H9 (cell line): ENCODE measurements at regions not wholly inside any gene's neighbourhood (a gene's known extent, or its start where the extent isn't known, plus 50 kb on each side); places are given as distances from the start of the nearest gene placed in this dataset.

ENCODE experiments used
- DNase-seq: peaks from one replicate; pipeline ENCODE4 v3.0.0-alpha.2; 2017
- H2AFZ ChIP-seq: one replicate; pipeline ENCODE4 v1.6.1; 2013; ENCODE audit warnings: mild to moderate bottlenecking, low read length, control low read depth, moderate library complexity
- H2AK5ac ChIP-seq: 2 replicates; pipeline ENCODE4 v1.6.1; 2013; ENCODE audit warnings: low read length, control low read depth, mixed read lengths; ENCODE audit not compliant: insufficient read length
- H2BK120ac ChIP-seq: one replicate; pipeline ENCODE4 v1.6.1; 2013; ENCODE audit warnings: low read depth, mild to moderate bottlenecking, low read length, control low read depth, inconsistent platforms; ENCODE audit not compliant: poor library complexity, severe bottlenecking
- H2BK12ac ChIP-seq: 2 replicates; pipeline ENCODE4 v1.6.1; 2013; ENCODE audit warnings: low read length, control low read depth, mixed read lengths, low read depth; ENCODE audit not compliant: insufficient read length
- H2BK15ac ChIP-seq: 2 replicates; pipeline ENCODE4 v1.6.1; 2013; ENCODE audit warnings: low read depth, low read length, control low read depth
- H2BK20ac ChIP-seq: one replicate; pipeline ENCODE4 v1.6.1; 2013; ENCODE audit warnings: low read depth, mild to moderate bottlenecking, low read length, control low read depth, inconsistent platforms; ENCODE audit not compliant: poor library complexity, severe bottlenecking
- H2BK5ac ChIP-seq: 2 replicates; pipeline ENCODE4 v1.6.1; 2013; ENCODE audit warnings: low read length, control low read depth, mixed read lengths; ENCODE audit not compliant: insufficient read length
- H3K14ac ChIP-seq: 2 replicates; pipeline ENCODE4 v1.6.1; 2013; ENCODE audit warnings: low read length, control low read depth; ENCODE audit not compliant: insufficient read depth
- H3K18ac ChIP-seq: 2 replicates; pipeline ENCODE4 v1.6.1; 2013; ENCODE audit warnings: low read depth, mild to moderate bottlenecking, mixed read lengths, low read length, control low read depth; ENCODE audit not compliant: insufficient read length
- H3K23ac ChIP-seq: 2 replicates; pipeline ENCODE4 v1.6.1; 2013; ENCODE audit warnings: low read length, control low read depth, mixed read lengths, low read depth; ENCODE audit not compliant: insufficient read length
- H3K23me2 ChIP-seq: 2 replicates; pipeline ENCODE4 v1.6.1; 2013; ENCODE audit warnings: low read depth, mild to moderate bottlenecking, mixed read lengths, low read length, control low read depth; ENCODE audit not compliant: insufficient read length, poor library complexity, severe bottlenecking
- H3K27ac ChIP-seq: 2 replicates; pipeline ENCODE4 v1.5.1; 2013; ENCODE audit warnings: low read length, control low read depth, mixed read lengths, low read depth; ENCODE audit not compliant: insufficient read length
- H3K27me3 ChIP-seq: 2 replicates; pipeline ENCODE4 v1.6.1; 2013; ENCODE audit warnings: low read length, control low read depth, inconsistent platforms; ENCODE audit not compliant: insufficient read depth
- H3K4ac ChIP-seq: 2 replicates; pipeline ENCODE4 v1.6.1; 2013; ENCODE audit warnings: low read depth, mild to moderate bottlenecking, control low read depth, inconsistent platforms, low read length, moderate library complexity
- H3K4me1 ChIP-seq: 2 replicates; pipeline ENCODE4 v1.6.1; 2013; ENCODE audit warnings: low read length, control low read depth, inconsistent platforms; ENCODE audit not compliant: insufficient read depth
- H3K4me2 ChIP-seq: 2 replicates; pipeline ENCODE4 v1.6.1; 2013; ENCODE audit warnings: low read length, control low read depth, mixed read lengths; ENCODE audit not compliant: insufficient read length, insufficient read depth
- H3K56ac ChIP-seq: 2 replicates; pipeline ENCODE4 v1.6.1; 2013; ENCODE audit warnings: low read depth, mild to moderate bottlenecking, mixed read lengths, low read length, control low read depth; ENCODE audit not compliant: insufficient read length
- H3K79me1 ChIP-seq: 2 replicates; pipeline ENCODE4 v1.6.1; 2013; ENCODE audit warnings: low read depth, mild to moderate bottlenecking, moderate library complexity, low read length, control low read depth, inconsistent platforms; ENCODE audit not compliant: insufficient read depth, poor library complexity, severe bottlenecking
- H3K79me2 ChIP-seq: 2 replicates; pipeline ENCODE4 v1.6.1; 2013; ENCODE audit warnings: low read length, control low read depth, inconsistent platforms; ENCODE audit not compliant: insufficient read depth
- H3K9ac ChIP-seq: 2 replicates; pipeline ENCODE4 v1.6.1; 2013; ENCODE audit warnings: low read length, control low read depth, mixed read lengths; ENCODE audit not compliant: insufficient read length; ENCODE audit errors: extremely low read depth
- H3K9me3 ChIP-seq: one replicate; pipeline ENCODE4 v1.6.1; 2013; ENCODE audit warnings: low read depth, low read length, inconsistent platforms; ENCODE audit not compliant: control insufficient read depth
- H3T11ph ChIP-seq: one replicate; pipeline ENCODE4 v1.6.1; 2013; ENCODE audit warnings: mild to moderate bottlenecking, low read length, control low read depth, inconsistent platforms
- H4K20me1 ChIP-seq: one replicate; pipeline ENCODE4 v1.6.1; 2013; ENCODE audit not compliant: control insufficient read depth, insufficient read length, insufficient read depth
- H4K5ac ChIP-seq: 2 replicates; pipeline ENCODE4 v1.6.1; 2013; ENCODE audit warnings: low read depth, mild to moderate bottlenecking, mixed read lengths, low read length, control low read depth; ENCODE audit not compliant: insufficient read length
- H4K8ac ChIP-seq: replicated peaks from 2 replicates; pipeline ENCODE4 v1.6.1; 2013; ENCODE audit warnings: low read length, control low read depth, mixed read lengths, low read depth; ENCODE audit not compliant: insufficient read length
- H4K91ac ChIP-seq: 2 replicates; pipeline ENCODE4 v1.6.1; 2013; ENCODE audit warnings: low read depth, mild to moderate bottlenecking, moderate library complexity, mixed read lengths, low read length, control low read depth; ENCODE audit not compliant: insufficient read length
- H3K27ac Mint-ChIP-seq, 3 experiments: 2 replicates in 2 of 3; 3 replicates in 1 of 3; pipeline ENCODE4 v1.8.0; 2020 to 2021; ENCODE audit warnings: mixed read lengths in 3 of 3, mild to moderate bottlenecking in 1 of 3, moderate library complexity in 1 of 3
- H3K27me3 Mint-ChIP-seq: 2 replicates; pipeline ENCODE4 v1.8.0; 2021; ENCODE audit warnings: low read depth, mild to moderate bottlenecking, moderate library complexity, mixed read lengths
- H3K36me3 Mint-ChIP-seq, 3 experiments: 2 replicates in 2 of 3; 3 replicates in 1 of 3; pipeline ENCODE4 v1.8.0; 2020 to 2021; ENCODE audit warnings: low read depth in 3 of 3, mixed read lengths in 3 of 3; ENCODE audit not compliant: insufficient read depth in 1 of 3
- H3K4me1 Mint-ChIP-seq, 2 experiments: 2 replicates each; pipeline ENCODE4 v1.8.0; 2020; ENCODE audit warnings: mixed read lengths in 2 of 2
- H3K4me3 Mint-ChIP-seq, 2 experiments: 2 replicates in 1 of 2; 3 replicates in 1 of 2; pipeline ENCODE4 v1.8.0; 2020 to 2021; ENCODE audit warnings: mild to moderate bottlenecking in 2 of 2, mixed read lengths in 2 of 2, moderate library complexity in 1 of 2
- H3K9me3 Mint-ChIP-seq, 2 experiments: 2 replicates in 1 of 2; 3 replicates in 1 of 2; pipeline ENCODE4 v1.8.0; 2020; ENCODE audit warnings: mild to moderate bottlenecking in 2 of 2, mixed read lengths in 2 of 2, moderate library complexity in 1 of 2
- WGBS: extraction: QIAGEN DNeasy Blood & Tissue Kit; methylation state at CpG from one replicate; pipeline ENCODE4 v1.1.7; 2013; ENCODE audit warnings: missing lambda C conversion rate, low lambda C conversion rate, mixed read lengths; ENCODE audit not compliant: insufficient read length; ENCODE audit errors: extremely low coverage; 5-methylcytosine and 5-hydroxymethylcytosine counted together
- TF ChIP-seq, protein P1 (sequence below): fragments of 200-600 bp; sonication (generic); conservative IDR thresholded peaks from 3 replicates; pipeline ENCODE4 v1.8.0; 2021; ENCODE audit warnings: antibody characterized with exemption, mild to moderate bottlenecking

DNA sequence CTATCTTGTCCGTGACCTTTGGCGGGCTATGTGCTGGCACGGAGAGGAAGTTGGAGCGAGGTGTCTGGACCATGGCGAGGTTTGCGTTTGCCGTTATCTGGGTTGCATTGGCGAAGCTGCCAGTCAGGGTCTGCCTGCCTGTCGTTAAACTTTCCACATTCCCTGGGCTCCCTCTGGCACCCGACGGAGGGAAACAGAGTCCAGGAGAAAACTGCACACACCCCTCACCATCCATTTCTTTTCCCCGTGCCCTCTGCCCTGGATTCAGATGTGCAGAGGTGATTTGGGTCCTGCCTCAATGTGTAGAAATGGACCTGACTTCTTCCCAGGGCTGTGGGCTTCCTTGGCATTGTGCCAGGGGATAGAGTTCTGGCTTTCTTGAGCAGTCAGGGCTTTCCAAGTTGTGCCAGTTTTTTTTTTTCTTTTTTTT is 142.4 kb downstream of the URI1 start:
- Histone ChIP-seq H3T11ph (no peak overlapping the region), H3K4me1 (no peaks in the 10 kb centered on the region), H4K91ac (no peak overlapping the region), H4K5ac (no peak overlapping the region), H2BK5ac (no peak overlapping the region), H2BK12ac (no peak overlapping the region), H3K79me2 (no peaks in the 10 kb centered on the region), H2BK15ac (no peak overlapping the region), H2AFZ (no peak overlapping the region), H3K27ac (no peak overlapping the region), H3K23me2 (no peaks in the 10 kb centered on the region), H3K79me1 (no peaks in the 10 kb centered on the region), H3K4me2 (no peak overlapping the region), H3K4ac (no peak overlapping the region), H3K56ac (no peak overlapping the region), H2BK120ac (no peak overlapping the region), H3K18ac (no peak overlapping the region), H3K9ac (no peak overlapping the region), H3K9me3 (no peaks in the 10 kb centered on the region), H3K23ac (no peak overlapping the region), H4K8ac (no peak overlapping the region), H3K27me3 (no peaks in the 10 kb centered on the region), H4K20me1 (no peaks in the 10 kb centered on the region), H3K14ac (no peak overlapping the region), H2BK20ac (no peak overlapping the region), H2AK5ac (no peak overlapping the region)
- peaks cover 2 to 8% of the 10 kb centered on the region in 2 experiments; a peak in 4 of 5 replicates for H3K9me3 Mint-ChIP-seq
- TF ChIP-seq, protein P1, sequence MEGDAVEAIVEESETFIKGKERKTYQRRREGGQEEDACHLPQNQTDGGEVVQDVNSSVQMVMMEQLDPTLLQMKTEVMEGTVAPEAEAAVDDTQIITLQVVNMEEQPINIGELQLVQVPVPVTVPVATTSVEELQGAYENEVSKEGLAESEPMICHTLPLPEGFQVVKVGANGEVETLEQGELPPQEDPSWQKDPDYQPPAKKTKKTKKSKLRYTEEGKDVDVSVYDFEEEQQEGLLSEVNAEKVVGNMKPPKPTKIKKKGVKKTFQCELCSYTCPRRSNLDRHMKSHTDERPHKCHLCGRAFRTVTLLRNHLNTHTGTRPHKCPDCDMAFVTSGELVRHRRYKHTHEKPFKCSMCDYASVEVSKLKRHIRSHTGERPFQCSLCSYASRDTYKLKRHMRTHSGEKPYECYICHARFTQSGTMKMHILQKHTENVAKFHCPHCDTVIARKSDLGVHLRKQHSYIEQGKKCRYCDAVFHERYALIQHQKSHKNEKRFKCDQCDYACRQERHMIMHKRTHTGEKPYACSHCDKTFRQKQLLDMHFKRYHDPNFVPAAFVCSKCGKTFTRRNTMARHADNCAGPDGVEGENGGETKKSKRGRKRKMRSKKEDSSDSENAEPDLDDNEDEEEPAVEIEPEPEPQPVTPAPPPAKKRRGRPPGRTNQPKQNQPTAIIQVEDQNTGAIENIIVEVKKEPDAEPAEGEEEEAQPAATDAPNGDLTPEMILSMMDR: no peak
- H3K4me1 Mint-ChIP-seq: no peaks in the 10 kb centered on the region
- no peak overlapping the region for H3K27ac Mint-ChIP-seq
- peaks cover 7% of the 10 kb centered on the region for H3K27me3 Mint-ChIP-seq
- no peak overlapping the region for H3K4me3 Mint-ChIP-seq
- no peak for DNase-seq
- H3K36me3 Mint-ChIP-seq: no peaks in the 10 kb centered on the region
- WGBS: no CpG with 5 or more reads among the region's 12 CpGs
